B cell (primary cell): ENCODE measurements at regions not wholly inside any gene's neighbourhood (a gene's known extent, or its start where the extent isn't known, plus 50 kb on each side); places are given as distances from the start of the nearest gene placed in this dataset.

Experiments used
- ATAC-seq: fragments of 200-7000 bp; cut with Tn5 transposase; one replicate; pipeline ENCODE4 v1.10.0; 2021; ENCODE audit warnings: low read depth, mild to moderate bottlenecking, moderate number of reproducible peaks, moderate library complexity
- CTCF ChIA-PET: fragments of 350-600 bp; sonication (Branson Sonifier 250); formaldehyde crosslinking; loops from one replicate; lab custom pipeline; 2021; ENCODE audit warnings: antibody characterized with exemption, inconsistent platforms; lab: Charles Lee
- POLR2A ChIA-PET: fragments of 350-600 bp; sonication (Branson Sonifier 250); formaldehyde crosslinking; loops from one replicate; lab custom pipeline; 2021; ENCODE audit warnings: antibody characterized with exemption; lab: Charles Lee
- DNase-seq: peaks from one replicate; pipeline ENCODE4 v3.0.0; 2013
- H2AFZ ChIP-seq: 2 replicates; pipeline ENCODE4 v1.6.1; 2012; ENCODE audit warnings: mild to moderate bottlenecking, low read depth, low read length; ENCODE audit not compliant: insufficient read depth, poor library complexity, severe bottlenecking
- H3K27ac ChIP-seq, 2 donors: 1 replicate in 1 of 2; 2 replicates in 1 of 2; pipeline ENCODE4 v1.5.1; 2012 to 2013; ENCODE audit warnings: low read length in 2 of 2, mild to moderate bottlenecking in 2 of 2, moderate library complexity in 1 of 2
- H3K27me3 ChIP-seq, 4 experiments: fragments of 200-600 bp in 1 of 4; sonication (generic) in 1 of 4; replicated peaks in 1 of 4; 1 replicate in 2 of 4; 2 replicates in 2 of 4; pipeline versions ENCODE4 v1.6.1 to v1.7.0; 2013 to 2016; ENCODE audit warnings: low read length in 3 of 4, mild to moderate bottlenecking in 2 of 4, mixed read lengths in 1 of 4, moderate library complexity in 1 of 4; ENCODE audit not compliant: insufficient read depth in 4 of 4, control insufficient read depth in 3 of 4; ENCODE audit errors: control extremely low read depth in 1 of 4
- H3K36me3 ChIP-seq, 2 experiments: replicated peaks in 1 of 2; 1 replicate in 1 of 2; 2 replicates in 1 of 2; pipeline versions ENCODE4 v1.6.1 to v1.7.1; 2013; ENCODE audit warnings: low read length in 1 of 2; ENCODE audit not compliant: insufficient read depth in 2 of 2, control insufficient read depth in 1 of 2; ENCODE audit errors: control extremely low read depth in 1 of 2, extremely low read depth in 1 of 2
- H3K4me1 ChIP-seq, 2 donors: fragments of 200-600 bp in 1 of 2; sonication (generic) in 1 of 2; 1 replicate in 1 of 2; 2 replicates in 1 of 2; pipeline versions ENCODE4 v1.5.1 to v1.6.1; 2013 to 2017; ENCODE audit warnings: low read length in 2 of 2; ENCODE audit not compliant: control insufficient read depth in 2 of 2, insufficient read depth in 2 of 2
- H3K4me2 ChIP-seq: replicated peaks from 2 replicates; pipeline ENCODE3; 2012; ENCODE audit warnings: mild to moderate bottlenecking, low read depth, low read length; ENCODE audit not compliant: poor library complexity, severe bottlenecking
- H3K4me3 ChIP-seq, 5 experiments: fragments of 200-600 bp in 1 of 5; sonication (generic) in 1 of 5; 1 replicate in 3 of 5; 2 replicates in 2 of 5; pipeline versions ENCODE4 v1.5.1 to v1.7.0; 2011 to 2016; ENCODE audit warnings: low read length in 4 of 5, mild to moderate bottlenecking in 4 of 5, low read depth in 2 of 5, control low read depth in 1 of 5, moderate library complexity in 1 of 5; ENCODE audit not compliant: insufficient read depth in 1 of 5; ENCODE audit errors: control extremely low read depth in 1 of 5, extremely low read depth in 1 of 5
- H3K79me2 ChIP-seq: fragments of 200-600 bp; sonication (generic); one replicate; pipeline ENCODE4 v1.6.0; 2016; ENCODE audit warnings: low read length; ENCODE audit not compliant: control insufficient read depth, insufficient read depth
- H3K9ac ChIP-seq: fragments of 200-600 bp; sonication (generic); 2 replicates; pipeline ENCODE4 v1.6.1; 2017; ENCODE audit warnings: mild to moderate bottlenecking, low read length, moderate library complexity
- H3K9me3 ChIP-seq, 3 donors: one replicate each; pipeline versions ENCODE4 v1.6.1 to v1.7.1; 2013; ENCODE audit warnings: low read length in 2 of 3; ENCODE audit not compliant: control insufficient read depth in 2 of 3, insufficient read depth in 1 of 3; ENCODE audit errors: control extremely low read depth in 1 of 3
- H4K20me1 ChIP-seq: 2 replicates; pipeline ENCODE4 v1.6.0; 2012; ENCODE audit warnings: mild to moderate bottlenecking, low read length; ENCODE audit not compliant: insufficient read depth, control insufficient read depth, poor library complexity, severe bottlenecking
- H3K27ac Mint-ChIP-seq: one replicate; pipeline ENCODE4 v1.8.0; 2021; ENCODE audit warnings: mixed read lengths
- H3K27me3 Mint-ChIP-seq: one replicate; pipeline ENCODE4 v1.8.0; 2021; ENCODE audit warnings: mixed read lengths
- H3K4me1 Mint-ChIP-seq: one replicate; pipeline ENCODE4 v1.8.0; 2021; ENCODE audit warnings: mixed read lengths
- H3K4me3 Mint-ChIP-seq: one replicate; pipeline ENCODE4 v1.8.0; 2021; ENCODE audit warnings: mixed read lengths
- H3K9me3 Mint-ChIP-seq: one replicate; pipeline ENCODE4 v1.8.0; 2022; ENCODE audit warnings: mixed read lengths; ENCODE audit not compliant: insufficient read depth
- EZH2 ChIP-seq: IDR thresholded peaks from 2 replicates; pipeline ENCODE4 v1.6.1; 2012; ENCODE audit warnings: borderline replicate concordance, low read depth, mild to moderate bottlenecking, moderate library complexity, low read length; ENCODE audit not compliant: insufficient read depth, poor library complexity, severe bottlenecking
- WGBS: methylation state at CpG from one replicate; pipeline ENCODE4 v1.1.5; 2013; ENCODE audit warnings: missing lambda C conversion rate; ENCODE audit not compliant: insufficient coverage; 5-methylcytosine and 5-hydroxymethylcytosine counted together
- intact Hi-C: fragments of 100-400 bp; cut with micrococcal nuclease; formaldehyde crosslinking; loops from one replicate; pipeline ENCODE4 v1.10.0; 2022
- TF ChIP-seq, protein P1 (sequence below): fragments of 200-600 bp; IDR thresholded peaks from one replicate; pipeline ENCODE4 v1.8.0; 2022; ENCODE audit warnings: antibody characterized with exemption, mild to moderate bottlenecking

DNA sequence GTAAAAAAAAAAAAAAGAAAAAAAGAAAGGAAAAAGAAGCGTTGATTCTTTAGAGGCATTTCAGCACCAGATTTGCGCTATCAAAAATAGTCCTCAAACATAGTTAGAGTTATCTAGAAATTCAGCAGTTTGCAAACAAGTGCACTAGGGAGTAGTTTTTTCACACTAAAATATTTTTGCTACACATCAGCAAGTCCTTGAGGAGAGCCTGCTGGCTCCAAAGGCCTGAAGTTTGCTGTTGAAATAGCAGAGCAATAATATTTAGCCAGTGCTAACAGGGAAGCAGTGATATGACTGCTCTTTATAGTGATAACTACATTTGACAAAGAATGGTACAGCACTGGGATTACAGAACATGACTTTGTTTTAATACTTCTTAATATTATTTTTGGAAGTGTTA is 472.2 kb downstream of the PCDH7 start:
- ChIA-PET POLR2A (no interaction called here), CTCF (no interaction called here)
- Histone ChIP-seq H3K4me2 (no peak overlapping the region), H3K9me3 (peaks cover 0 to 3% (median 3%) of the 10 kb centered on the region in 3 donors), H4K20me1 (no peaks in the 10 kb centered on the region), H3K9ac (no peak overlapping the region), H3K4me3 (no peak overlapping the region), H2AFZ (no peak overlapping the region), H3K36me3 (no peaks in the 10 kb centered on the region), H3K27ac (no peak overlapping the region), H3K27me3 (no peaks in the 10 kb centered on the region), H3K4me1 (no peaks in the 10 kb centered on the region), H3K79me2 (no peaks in the 10 kb centered on the region)
- WGBS, result no CpG with 5 or more reads among the region's 2 CpGs
- TF ChIP-seq, protein P1, sequence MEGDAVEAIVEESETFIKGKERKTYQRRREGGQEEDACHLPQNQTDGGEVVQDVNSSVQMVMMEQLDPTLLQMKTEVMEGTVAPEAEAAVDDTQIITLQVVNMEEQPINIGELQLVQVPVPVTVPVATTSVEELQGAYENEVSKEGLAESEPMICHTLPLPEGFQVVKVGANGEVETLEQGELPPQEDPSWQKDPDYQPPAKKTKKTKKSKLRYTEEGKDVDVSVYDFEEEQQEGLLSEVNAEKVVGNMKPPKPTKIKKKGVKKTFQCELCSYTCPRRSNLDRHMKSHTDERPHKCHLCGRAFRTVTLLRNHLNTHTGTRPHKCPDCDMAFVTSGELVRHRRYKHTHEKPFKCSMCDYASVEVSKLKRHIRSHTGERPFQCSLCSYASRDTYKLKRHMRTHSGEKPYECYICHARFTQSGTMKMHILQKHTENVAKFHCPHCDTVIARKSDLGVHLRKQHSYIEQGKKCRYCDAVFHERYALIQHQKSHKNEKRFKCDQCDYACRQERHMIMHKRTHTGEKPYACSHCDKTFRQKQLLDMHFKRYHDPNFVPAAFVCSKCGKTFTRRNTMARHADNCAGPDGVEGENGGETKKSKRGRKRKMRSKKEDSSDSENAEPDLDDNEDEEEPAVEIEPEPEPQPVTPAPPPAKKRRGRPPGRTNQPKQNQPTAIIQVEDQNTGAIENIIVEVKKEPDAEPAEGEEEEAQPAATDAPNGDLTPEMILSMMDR, result no peak
- no peak for TF ChIP-seq EZH2
- Mint-ChIP-seq H3K4me3 (no peak overlapping the region), H3K4me1 (no peaks in the 10 kb centered on the region), H3K27ac (no peak overlapping the region), H3K27me3 (no peaks in the 10 kb centered on the region), H3K9me3 (peaks cover 3% of the 10 kb centered on the region)
- intact Hi-C loops, result no loop called here
- no peak for ATAC-seq
- DNase-seq, result no peak

DNA sequence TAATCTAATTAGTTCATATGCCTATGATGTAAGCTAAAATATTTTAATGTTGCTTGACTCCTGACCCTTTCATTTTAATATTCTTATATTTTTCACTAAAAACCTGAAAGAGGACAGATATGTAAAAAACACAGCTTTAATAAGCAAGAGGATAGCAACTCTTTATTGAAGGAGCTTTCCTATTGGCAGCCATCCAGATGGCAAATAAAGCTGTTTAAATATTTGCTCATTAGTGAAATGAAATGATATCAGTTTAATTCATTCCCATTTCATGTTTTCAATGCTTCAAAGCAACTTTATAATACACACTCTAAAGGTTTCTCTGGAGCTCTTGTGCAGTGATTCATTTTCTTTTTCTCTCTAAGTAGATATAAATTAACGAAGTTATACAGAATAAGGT is 473.4 kb downstream of the PCDH7 start:
- no CpG with 5 or more reads among the region's 1 CpG for WGBS
- intact Hi-C loops, result no loop called here
- no peak overlapping the region for H2AFZ ChIP-seq

More for the DNA sequence above, 473.4 kb downstream of the PCDH7 start:
- H3K27ac Mint-ChIP-seq, result no peak overlapping the region
- H3K4me3 Mint-ChIP-seq, result no peak overlapping the region
- no peaks in the 10 kb centered on the region for H3K4me1 Mint-ChIP-seq
- ChIA-PET CTCF (no interaction called here), POLR2A (no interaction called here)
- H3K9me3 ChIP-seq, result peaks cover 0 to 3% (median 0%) of the 10 kb centered on the region in 3 donors
- no peak overlapping the region for H3K27ac ChIP-seq
- peaks cover 3% of the 10 kb centered on the region for H3K9me3 Mint-ChIP-seq
- no peak for TF ChIP-seq EZH2
- TF ChIP-seq, protein P1, result no peak
- no peaks in the 10 kb centered on the region for H3K79me2 ChIP-seq
- no peak for ATAC-seq
- H3K4me1 ChIP-seq, result no peaks in the 10 kb centered on the region
- no peaks in the 10 kb centered on the region for H3K36me3 ChIP-seq
- DNase-seq, result no peak
- H3K4me2 ChIP-seq, result no peak overlapping the region
- H3K27me3 ChIP-seq, result no peaks in the 10 kb centered on the region
- H3K9ac ChIP-seq, result no peak overlapping the region
- H3K4me3 ChIP-seq, result no peak overlapping the region
- no peaks in the 10 kb centered on the region for H3K27me3 Mint-ChIP-seq
- no peaks in the 10 kb centered on the region for H4K20me1 ChIP-seq
